ENCODE measurements at regions not wholly inside any gene's neighbourhood (a gene's known extent, or its start where the extent isn't known, plus 50 kb on each side); places are given as distances from the start of the nearest gene placed in this dataset.

DNA sequence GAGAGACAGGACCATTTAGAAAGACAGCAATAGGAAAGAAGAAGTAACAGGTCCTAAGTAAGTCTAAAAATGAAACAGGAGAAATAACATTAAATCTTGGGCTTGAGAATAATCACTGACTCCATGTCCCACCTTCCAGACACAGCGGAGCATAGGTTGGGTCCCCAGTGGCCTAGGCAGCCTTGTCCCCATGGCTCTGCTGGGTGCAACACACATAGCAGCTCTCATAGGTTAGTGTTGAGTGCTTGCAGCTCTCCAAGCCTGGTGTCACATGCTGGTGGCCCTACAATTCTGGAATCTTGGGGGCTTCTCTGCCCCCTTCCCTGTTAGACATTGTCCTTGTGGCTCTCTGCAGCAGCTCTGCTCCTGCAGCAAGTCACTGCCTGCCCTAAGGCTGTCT, 952.8 kb upstream of the ADGRL2 start:
- no peak for FAIRE-seq
- intact Hi-C loops (cut with micrococcal nuclease; ENCODE audit: unreplicated experiment) = no loop called here
- Histone ChIP-seq H3K9me3 (ENCODE audit: low read length) (peaks cover 66% of the 10 kb centered on the region), H3K4me2 (ENCODE audit: low read depth, low read length) (no peak overlapping the region), H4K20me1 (ENCODE audit: insufficient read depth, low read length) (no peaks in the 10 kb centered on the region), H3K79me2 (ENCODE audit: insufficient read depth, low read length) (no peaks in the 10 kb centered on the region), H3K9ac (ENCODE audit: insufficient read depth, low read depth, low read length) (no peak overlapping the region), H2AFZ (ENCODE audit: low read length) (no peak overlapping the region), H3K36me3 (replicated peaks in 1 of 2; ENCODE audit: control insufficient read depth in 1 of 2, insufficient read depth in 2 of 2, low read length in 2 of 2) (no peaks in the 10 kb centered on the region), H3K27ac (ENCODE audit: extremely low read length, insufficient read depth, low read length) (no peak overlapping the region), H3K4me3 (replicated peaks in 1 of 3; ENCODE audit: insufficient read depth in 1 of 3, low read depth in 2 of 3, low read length in 3 of 3) (no peak overlapping the region), H3K4me1 (ENCODE audit: insufficient read depth, low read length) (no peaks in the 10 kb centered on the region), H3K27me3 (ENCODE audit: control insufficient read depth in 1 of 2, insufficient read depth in 2 of 2, low read length in 2 of 2) (no peaks in the 10 kb centered on the region)
- ChIA-PET CTCF (ENCODE audit: low intra/inter-chr PET ratio, low total read pairs) (no interaction called here), POLR2A (no interaction called here)
- in situ Hi-C loops (cut with HindIII; ENCODE audit: extremely low pct_ligation_motif_present, low pct_unique_long_range_greater_than_20kb) = no loop called here
- WGBS (ENCODE audit: low lambda C conversion rate) = 0% methylated on average over 1 of the region's 1 CpG
- no peak for TF ChIP-seq ZNF468 (CRISPR knock-in tag; IDR thresholded peaks at IDR 0.05)
- no peak for TF ChIP-seq ZNF101 (CRISPR knock-in tag; IDR thresholded peaks at IDR 0.05; ENCODE audit: borderline replicate concordance, low read depth)
- no peak for TF ChIP-seq ZNF772 (CRISPR knock-in tag; IDR thresholded peaks at IDR 0.05)
- TF ChIP-seq, protein P1, sequence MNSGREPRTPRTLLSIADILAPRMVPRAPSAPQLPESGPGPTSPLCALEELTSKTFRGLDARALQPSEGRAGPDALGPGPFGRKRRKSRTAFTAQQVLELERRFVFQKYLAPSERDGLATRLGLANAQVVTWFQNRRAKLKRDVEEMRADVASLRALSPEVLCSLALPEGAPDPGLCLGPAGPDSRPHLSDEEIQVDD (CRISPR knock-in tag; IDR thresholded peaks at IDR 0.05; ENCODE audit: borderline replicate concordance) = no peak
- no peak for TF ChIP-seq ZNF136 (CRISPR knock-in tag; IDR thresholded peaks at IDR 0.05; ENCODE audit: low read depth)
- no peak for TF ChIP-seq ZNF530 (CRISPR knock-in tag; IDR thresholded peaks at IDR 0.05; ENCODE audit: low read depth)
- TF ChIP-seq SETDB1 (CRISPR knock-in tag; IDR thresholded peaks at IDR 0.05; ENCODE audit: borderline replicate concordance) = no peak
- TF ChIP-seq, protein P2, sequence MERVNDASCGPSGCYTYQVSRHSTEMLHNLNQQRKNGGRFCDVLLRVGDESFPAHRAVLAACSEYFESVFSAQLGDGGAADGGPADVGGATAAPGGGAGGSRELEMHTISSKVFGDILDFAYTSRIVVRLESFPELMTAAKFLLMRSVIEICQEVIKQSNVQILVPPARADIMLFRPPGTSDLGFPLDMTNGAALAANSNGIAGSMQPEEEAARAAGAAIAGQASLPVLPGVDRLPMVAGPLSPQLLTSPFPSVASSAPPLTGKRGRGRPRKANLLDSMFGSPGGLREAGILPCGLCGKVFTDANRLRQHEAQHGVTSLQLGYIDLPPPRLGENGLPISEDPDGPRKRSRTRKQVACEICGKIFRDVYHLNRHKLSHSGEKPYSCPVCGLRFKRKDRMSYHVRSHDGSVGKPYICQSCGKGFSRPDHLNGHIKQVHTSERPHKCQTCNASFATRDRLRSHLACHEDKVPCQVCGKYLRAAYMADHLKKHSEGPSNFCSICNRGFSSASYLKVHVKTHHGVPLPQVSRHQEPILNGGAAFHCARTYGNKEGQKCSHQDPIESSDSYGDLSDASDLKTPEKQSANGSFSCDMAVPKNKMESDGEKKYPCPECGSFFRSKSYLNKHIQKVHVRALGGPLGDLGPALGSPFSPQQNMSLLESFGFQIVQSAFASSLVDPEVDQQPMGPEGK (CRISPR knock-in tag; IDR thresholded peaks at IDR 0.05) = no peak
- no peak for TF ChIP-seq ZBTB1 (CRISPR knock-in tag; IDR thresholded peaks at IDR 0.05; ENCODE audit: borderline replicate concordance)
- no peak for TF ChIP-seq ZNF644 (CRISPR knock-in tag; IDR thresholded peaks at IDR 0.05; ENCODE audit: low read depth)
- TF ChIP-seq, protein P3, sequence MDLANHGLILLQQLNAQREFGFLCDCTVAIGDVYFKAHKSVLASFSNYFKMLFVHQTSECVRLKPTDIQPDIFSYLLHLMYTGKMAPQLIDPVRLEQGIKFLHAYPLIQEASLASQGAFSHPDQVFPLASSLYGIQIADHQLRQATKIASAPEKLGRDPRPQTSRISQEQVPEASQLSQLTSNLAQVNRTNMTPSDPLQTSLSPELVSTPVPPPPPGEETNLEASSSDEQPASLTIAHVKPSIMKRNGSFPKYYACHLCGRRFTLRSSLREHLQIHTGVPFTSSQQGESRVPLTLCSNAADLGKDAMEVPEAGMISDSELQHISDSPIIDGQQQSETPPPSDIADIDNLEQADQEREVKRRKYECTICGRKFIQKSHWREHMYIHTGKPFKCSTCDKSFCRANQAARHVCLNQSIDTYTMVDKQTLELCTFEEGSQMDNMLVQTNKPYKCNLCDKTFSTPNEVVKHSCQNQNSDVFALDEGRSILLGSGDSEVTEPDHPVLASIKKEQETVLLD (CRISPR knock-in tag; IDR thresholded peaks at IDR 0.05; ENCODE audit: low read depth) = no peak
- no peak for TF ChIP-seq RFX5 (IDR thresholded peaks at IDR 0.05; ENCODE audit: low read depth, low read length)
- BruUV-seq (replicated peaks) = no TSS peak
- no peak for ATAC-seq
- no peak for DNase-seq (ENCODE audit: low spot score)

All from HepG2 (cell line).